ENCODE measurements at regions not wholly inside any gene's neighbourhood (a gene's known extent, or its start where the extent isn't known, plus 50 kb on each side); places are given as distances from the start of the nearest gene placed in this dataset.
"Not testable (repeated sequence)": the region's sequence is repeated elsewhere in the genome, so short reads cannot be mapped to it uniquely, and the experiment has no call there.

DNA sequence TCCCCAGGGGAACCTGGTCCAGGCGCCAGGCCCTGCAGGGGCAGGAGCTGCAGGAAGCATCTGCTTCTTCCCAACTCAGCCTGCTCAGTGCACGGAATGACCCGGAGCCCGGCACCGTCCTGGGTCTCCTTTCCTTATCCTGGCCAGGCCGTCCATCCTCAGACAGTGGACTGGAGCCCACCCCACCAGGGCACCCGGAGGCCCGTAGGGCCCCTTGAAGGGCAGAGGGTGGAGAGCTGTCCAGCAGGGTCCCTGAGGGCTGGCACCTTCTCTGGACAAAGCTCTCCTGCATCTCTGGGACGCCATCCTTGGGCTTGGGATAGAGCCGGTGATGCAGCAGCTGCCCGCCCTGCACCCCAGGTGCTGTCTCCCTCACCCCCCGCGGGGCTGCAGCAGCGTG lies 207.9 kb downstream of the TMEM121 start:
- not testable (repeated sequence) for DNase-seq (ENCODE audit: low spot score)

DNA sequence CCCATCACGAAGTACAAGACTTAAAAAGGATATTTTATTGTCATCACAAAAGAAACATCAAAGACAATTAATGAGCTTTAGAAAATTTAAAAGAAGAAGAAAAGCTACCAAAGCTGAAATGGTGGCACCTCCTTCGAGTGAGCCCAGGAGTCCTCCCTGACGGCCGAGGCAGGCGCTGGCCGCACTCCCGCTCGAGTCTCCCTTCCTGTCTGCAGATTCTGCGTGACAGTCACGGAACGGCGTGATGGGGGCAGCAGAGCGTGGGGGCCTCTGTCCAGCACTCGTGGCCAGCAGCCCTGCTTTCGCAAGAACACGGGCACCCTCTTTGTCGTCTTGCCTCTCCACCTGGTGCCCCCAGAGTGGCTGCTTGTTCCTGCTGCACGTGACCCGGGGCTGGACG lies 209.9 kb downstream of the TMEM121 start:
- not testable (repeated sequence) for DNase-seq (ENCODE audit: low spot score)

DNA sequence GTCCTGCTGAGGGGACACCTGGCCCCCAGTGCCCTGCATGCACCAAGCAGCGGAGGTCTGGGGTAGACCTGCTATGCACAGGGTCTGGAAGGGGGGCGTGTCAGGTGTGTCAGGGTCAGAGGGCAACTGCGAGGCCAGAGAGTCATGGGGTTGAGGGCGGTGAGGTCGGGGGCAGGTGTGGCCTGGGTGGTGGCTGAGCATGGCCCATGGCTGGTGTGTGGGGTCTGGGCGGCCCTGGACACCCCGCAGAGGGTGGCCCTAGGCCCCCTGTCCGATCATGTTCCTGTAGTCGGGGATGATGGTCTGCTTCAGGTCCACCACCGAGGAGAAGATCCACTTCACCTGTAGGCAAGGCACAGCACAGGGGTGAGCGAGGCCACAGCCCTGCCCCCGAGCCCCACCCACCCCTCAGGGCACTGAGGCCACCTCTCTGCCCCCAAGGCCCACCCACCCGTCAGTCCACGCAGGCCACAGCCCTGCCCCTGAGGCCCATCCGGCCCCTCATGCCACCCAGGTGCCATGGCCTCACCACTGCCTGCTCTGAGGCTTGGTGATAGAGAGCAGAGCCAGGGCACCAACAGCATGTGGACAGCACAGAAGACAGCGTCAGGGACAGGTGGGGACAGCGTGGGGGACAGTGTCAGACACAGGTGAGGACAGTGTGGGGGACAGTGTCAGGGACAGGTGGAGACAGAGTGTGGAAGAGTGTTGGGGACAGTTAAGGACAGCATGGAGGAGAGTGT lies 211.3 kb downstream of the TMEM121 start:
- DNase-seq (ENCODE audit: low spot score), result no peak

DNA sequence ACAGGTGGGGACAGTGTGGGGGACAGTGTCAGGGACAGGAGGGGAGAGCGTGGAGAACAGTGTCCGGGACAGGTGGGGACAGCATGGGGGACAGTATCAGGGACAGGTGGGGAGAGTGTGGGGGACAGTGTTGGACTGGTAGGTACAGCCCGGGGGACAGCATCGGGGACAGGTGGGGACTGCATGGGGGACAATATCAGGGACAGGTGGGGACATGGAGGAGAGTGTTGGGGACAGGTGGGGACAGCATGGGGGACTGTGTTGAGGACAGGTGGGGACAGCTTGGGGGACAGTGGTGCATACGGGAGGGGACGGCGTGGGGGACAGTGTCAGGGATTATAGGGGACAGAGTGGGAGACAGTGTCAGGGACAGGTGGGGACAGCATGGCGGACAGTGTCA lies 212.3 kb downstream of the TMEM121 start:
- DNase-seq (ENCODE audit: low spot score), result no peak

DNA sequence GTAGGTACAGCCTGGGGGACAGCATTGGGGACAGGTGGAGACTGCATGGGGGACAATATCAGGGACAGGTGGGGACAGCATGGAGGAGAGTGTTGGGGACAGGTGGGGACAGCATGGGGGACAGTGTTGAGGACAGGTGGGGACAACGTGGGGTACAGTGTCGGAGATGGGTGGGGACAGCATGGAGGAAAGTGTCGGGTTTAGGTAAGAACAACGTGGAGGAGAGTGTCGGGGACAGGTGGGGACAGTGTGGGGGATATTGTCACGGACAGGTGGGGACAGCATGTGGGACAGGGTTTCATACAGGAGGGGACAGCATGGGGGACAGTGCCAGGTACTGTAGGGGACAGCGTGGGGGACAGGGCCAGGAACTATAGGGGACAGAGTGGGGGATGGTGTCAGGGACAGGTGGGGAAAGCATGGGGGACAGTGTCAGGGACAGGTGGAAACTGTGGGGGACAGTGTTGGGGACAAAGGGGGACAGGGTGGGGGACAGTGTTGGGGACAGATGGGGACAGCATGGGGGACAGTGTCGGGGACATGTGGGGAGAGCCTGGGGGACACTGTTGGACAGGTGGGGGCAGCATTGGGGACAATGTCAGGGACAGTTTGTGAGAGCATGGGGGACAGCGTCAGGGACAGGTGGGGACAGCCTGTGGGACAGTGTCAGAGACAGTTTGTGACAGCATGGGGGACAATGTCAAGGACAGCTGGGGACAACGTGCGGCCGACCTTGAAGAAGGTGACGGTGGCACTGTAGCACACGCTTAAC lies 213.1 kb downstream of the TMEM121 start:
- DNase-seq (ENCODE audit: low spot score), result no peak

DNA sequence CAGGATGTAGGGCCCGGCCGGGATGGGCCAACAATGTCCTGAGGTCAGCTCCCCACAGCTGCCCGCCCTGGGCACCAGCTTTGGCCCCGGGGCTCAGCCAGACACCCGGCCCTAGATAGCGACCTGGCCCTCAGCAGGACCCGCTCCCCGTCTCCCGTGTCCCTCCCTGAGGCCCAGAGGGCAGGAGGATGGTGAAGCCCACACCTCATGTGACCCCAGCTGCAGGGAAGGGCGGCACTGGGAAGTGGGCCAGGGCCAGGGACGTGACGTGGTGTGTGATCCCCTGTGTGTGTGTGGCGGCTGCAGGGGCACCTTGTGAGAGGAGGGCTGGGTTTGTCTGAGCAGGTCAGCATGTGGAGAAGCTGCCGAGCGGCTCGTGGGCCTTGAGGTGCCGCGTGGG lies 213.9 kb downstream of the TMEM121 start:
- not testable (repeated sequence) for DNase-seq (ENCODE audit: low spot score)

DNA sequence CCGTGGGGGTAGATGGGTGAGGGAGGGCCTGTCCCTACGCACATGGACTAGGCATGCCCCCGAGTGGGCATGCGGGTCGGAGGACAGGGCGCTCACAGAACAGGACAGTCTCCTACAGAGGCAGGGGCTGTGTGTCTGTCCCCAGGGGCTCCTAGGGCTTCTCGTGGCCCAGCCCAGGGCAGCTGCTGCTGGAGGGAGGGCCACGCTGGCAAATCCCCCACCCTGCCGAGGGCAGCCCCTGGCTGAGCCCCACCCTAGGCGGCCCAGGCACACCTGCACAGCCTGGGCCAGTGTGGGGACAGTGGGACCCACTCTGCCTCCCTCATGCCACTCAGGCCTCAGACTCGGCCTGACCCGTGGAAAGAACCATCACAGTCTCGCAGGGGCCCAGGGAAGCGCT lies 214.6 kb downstream of the TMEM121 start:
- not testable (repeated sequence) for DNase-seq (ENCODE audit: low spot score)

DNA sequence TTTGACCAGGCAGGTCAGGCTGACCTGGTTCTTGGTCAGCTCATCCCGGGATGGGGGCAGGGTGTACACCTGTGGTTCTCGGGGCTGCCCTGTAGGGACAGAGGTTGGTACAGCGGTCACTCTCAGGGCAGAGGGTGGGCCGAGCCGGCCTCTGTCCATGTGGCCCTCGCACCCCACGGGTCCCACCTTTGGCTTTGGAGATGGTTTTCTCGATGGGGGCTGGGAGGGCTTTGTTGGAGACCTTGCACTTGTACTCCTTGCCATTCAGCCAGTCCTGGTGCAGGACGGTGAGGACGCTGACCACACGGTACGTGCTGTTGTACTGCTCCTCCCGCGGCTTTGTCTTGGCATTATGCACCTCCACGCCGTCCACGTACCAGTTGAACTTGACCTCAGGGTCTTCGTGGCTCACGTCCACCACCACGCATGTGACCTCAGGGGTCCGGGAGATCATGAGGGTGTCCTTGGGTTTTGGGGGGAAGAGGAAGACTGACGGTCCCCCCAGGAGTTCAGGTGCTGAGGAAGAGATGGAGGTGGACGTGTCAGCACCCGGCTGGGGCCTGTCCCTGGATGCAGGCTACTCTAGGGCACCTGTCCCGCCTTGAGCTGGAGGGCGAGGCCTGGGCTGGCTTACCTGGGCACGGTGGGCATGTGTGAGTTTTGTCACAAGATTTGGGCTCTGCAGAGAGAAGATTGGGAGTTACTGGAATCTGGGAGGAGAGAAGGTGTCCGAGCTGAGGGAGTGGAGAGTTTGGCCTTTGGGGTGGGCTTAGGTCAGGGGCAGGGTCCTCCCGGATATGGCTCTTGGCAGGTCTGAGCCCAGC lies 215.5 kb downstream of the TMEM121 start:
- not testable (repeated sequence) for DNase-seq (ENCODE audit: low spot score)

DNA sequence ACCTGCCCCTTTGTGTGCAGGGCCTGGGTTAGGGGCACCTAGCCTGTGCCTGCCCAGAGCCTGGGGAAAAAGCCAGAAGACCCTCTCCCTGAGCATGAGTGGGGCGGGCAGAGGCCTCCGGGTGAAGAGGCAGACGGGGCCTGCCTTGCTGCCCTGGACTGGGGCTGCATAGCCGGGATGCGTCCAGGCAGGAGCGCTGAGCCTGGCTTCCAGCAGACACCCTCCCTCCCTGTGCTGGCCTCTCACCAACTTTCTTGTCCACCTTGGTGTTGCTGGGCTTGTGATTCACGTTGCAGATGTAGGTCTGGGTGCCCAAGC lies 216.1 kb downstream of the TMEM121 start:
- no peak for DNase-seq (ENCODE audit: low spot score)

DNA sequence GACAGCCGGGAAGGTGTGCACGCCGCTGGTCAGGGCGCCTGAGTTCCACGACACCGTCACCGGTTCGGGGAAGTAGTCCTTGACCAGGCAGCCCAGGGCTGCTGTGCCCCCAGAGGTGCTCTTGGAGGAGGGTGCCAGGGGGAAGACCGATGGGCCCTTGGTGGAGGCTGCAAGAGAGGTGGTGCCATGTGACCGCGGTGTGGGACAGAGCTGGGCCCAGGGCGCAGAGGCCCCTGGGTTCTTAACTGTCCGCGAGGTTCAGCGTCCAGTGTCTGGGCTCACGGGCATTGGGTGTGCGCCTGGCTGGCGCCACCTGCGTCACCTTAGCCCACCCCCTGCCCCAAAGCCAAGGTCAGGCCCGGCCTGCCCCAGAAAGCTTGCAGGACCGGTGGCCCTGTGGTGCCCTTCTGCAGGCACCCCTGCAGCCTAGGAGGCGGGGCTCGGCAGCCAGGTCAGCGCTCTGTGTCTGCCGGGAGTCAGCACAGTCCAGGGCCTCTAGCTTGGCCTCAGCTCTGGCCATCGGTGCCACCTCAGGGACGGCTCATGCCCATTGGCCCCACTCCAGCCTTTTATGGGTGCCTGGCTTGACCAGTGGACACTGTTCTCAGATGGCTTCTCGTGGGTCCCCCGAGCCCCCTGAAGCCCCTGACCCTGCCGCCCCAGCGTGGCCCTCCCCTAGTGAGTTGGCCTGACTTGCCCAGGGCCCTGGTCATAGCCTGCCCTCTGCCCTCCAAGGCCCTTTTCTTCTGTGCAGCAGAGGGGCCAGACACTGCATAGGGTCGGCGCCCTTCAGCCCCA lies 216.7 kb downstream of the TMEM121 start:
- not testable (repeated sequence) for DNase-seq (ENCODE audit: low spot score)

DNA sequence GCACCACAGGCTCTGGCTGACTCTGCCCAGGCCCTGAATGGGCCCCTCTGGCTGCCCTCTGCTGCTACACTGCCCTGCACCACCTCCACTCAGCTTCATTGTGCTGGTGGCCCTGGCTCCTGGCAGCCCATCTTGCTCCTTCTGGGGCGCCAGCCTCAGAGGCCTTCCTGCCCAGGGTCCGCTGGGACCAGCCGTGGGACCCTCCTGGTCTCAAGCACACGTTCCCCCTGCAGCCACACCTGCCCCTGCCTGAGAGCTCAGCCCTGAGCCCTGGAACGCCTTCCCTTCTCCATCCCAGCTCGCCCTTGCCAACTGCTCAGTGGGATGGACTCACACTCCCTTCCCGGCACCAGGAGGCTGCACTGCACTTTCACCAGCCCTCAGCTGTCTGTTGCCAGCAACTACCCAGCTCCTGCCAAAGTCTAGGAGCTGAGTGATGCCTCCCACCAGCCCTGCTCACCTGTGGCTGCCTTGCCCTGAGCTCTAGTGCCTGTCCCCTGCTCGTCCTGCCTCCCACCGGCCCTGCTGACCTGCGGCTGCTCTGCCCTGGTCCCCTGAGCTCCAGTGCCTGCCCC lies 217.9 kb downstream of the TMEM121 start:
- DNase-seq (ENCODE audit: low spot score), result not testable (repeated sequence)

DNA sequence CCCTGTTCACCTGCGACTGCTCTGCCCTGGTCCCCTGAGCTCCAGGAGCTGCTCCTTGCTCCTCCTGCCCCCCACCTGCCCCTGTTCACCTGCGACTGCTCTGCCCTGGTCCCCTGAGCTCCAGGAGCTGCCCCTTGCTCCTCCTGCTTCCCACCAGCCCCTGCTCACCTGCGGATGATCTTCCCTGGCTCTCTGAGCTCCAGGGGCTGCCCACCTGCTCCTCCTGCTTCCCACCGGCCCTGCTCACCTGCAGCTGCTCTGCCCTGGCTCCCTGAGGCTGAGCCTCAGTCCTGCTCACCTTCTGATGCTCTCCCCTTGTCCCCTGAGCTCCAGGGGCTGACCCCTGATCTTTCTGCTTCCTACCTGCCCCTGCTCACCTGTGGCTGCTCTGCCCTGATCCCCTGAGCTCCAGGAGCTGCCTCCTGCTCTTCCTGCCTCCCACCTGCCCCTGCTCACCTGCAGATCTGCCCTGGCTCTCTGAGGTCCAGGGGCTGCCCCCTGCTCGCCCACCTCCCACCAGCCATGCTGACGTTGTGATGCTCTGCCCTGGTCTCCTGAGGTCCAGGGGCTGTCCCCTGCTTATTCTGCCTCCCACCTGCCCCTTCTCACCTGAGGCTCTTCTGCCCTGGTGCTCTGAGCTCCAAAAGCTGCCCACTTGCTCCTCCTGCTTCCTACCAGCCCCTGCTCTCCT lies 219.2 kb downstream of the TMEM121 start:
- DNase-seq (ENCODE audit: low spot score), result no peak

DNA sequence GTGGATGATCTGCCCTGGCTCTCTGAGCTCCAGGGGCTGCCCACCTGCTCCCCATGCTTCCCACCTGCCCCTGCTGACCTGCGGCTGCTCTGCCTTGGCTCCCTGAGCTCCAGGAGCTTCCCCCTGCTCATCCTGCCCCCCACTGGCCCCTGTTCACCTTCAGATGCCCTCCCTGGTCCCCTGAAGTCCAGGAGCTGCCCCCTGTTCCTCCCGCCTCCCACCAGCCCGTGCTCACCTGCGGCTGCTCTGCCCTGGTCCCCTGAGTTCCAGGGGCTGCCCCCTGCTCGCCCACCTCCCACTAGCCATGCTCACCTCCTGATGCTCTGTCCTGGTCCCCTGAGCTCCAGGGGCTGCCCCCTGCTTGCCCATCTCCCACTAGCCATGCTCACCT lies 219.7 kb downstream of the TMEM121 start:
- DNase-seq (ENCODE audit: low spot score), result no peak

DNA sequence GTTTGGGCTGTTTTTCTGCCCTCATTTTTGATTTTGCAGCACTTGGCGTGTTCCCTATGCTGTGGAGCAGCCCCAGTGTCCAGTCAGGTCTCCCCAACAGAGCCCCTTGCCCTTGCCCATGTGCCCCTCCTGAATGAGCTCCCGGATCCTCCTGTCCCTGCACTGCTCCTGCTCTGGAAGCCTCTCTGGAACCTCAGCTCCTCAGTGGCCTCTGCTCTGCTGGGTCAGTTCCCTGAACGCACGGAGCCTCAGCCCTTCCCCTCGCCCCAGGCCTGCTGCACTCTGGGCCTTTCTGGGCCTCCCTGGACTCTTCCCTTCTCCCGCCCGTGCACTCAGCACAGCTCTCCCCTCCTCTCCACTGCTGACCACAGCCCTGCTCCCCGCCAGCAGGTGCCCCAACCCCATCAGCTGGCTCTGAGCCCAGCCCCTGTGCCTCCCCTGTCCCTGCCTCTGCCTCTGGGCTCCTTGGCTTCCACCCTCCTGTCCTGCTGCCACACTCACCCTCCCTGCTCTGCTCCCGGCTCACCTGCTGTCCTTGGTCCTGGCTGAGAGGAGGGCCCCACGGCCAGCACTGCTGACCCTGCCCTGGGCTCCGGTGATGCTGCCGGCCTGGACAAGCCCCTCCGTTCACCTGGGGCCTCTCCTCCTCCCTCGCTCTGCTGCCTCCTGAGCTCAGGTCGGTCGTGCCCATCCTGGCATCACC lies 220.6 kb downstream of the TMEM121 start:
- DNase-seq (ENCODE audit: low spot score), result not testable (repeated sequence)

DNA sequence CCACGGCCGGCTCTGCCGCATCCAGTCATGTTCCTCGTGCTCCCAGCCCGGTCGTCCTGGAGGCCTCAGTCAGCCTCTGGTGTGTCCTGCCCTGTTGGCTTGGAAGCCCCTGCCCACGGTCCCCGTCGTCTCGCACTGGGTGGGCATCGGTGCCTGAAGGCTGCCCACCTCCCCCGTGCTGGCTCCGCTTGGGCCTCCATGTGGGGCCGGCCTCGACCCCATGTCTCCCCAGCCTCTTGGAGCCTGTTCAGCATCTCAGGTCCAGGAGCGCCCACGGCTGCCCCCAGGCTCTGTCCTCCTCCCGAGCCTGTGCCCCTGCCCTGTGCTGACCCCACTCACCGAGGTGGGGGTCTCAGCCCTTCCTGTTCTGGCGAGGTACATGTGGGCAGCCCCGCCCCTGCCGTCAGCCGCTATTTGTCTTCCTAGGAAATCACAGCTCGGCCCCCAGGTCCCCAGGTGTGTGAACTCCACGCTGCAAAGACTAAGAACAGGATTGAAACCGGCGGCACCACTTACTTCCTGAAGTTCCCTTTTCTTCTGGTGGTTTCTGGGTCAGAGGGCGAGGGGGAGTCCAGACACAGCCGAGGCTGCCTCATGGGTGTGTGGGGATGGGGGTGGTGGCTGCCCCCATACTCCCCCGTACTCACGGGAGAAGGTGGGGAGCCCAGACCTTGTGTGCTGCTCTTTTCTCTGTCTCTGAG lies 221.3 kb downstream of the TMEM121 start:
- not testable (repeated sequence) for DNase-seq (ENCODE audit: low spot score)

DNA sequence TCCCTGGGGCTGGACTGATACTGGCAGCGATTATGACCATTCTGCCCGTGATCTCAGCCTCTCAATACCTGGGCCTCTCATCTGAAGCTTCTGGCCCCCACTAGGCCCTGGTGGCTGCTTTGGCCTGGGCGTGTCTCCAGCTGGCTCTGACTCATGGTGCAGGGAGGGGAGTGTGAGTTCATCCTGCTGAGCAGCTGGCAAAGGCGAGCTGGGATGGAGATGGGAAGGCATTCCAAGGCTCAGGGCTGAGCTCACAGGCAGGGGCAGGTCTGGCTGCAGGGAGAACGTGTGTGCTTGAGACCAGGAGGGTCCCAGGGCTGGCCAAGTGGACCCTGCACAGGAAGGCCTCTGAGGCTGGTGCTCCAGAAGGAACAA lies 221.8 kb downstream of the TMEM121 start:
- DNase-seq (ENCODE audit: low spot score), result no peak

DNA sequence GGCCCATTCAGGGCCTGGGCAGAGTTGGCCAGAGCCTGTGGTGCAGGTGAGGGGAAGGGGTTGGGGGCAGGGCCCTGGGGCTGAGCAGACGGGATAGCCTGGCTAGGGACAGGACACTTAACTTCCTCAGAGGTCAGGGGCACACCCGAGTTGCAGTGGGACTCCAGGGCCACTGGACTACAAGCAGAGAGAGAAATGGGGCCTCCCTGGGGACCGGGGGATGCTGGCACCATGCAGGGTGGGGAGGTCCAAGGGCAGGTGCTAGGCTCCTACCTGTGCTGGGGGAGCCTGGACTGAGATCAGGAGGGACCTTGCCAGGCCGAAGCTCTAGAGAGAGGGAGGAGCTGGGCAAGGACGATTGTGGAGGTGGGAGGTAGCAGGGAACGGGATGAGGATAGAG lies 222.3 kb downstream of the TMEM121 start:
- not testable (repeated sequence) for DNase-seq (ENCODE audit: low spot score)

DNA sequence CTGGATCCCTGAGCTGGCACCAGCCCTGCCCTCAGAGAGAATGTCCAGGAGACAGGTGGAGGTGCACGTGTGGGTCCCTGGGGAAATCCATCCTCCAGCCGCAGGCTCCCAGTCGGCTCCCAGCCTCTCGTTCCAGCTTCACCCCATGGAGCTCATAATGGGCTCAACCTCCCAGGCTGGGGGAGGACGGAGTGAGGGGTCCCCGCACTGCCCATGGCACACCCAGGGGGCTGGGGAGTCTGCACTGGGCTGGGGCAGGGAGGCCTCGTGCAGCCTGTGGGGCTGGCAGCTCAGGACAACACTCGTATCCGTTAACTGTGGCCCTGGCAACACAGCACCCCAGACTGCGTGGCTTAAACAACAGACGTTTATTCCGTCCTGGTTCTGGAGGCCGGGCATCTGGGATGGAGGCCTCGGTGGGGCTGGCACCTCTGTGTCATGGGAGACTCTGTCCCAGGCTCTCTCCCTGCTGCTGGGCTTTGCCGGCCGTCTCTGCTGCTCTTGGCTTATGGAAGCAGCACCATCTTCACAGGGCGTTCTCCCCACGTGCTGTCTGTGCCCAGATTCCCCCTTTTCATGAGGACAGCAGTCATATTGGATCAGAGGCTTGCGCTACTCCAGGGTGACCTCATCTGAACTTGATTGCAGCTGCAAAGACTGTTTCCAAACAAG lies 223.6 kb downstream of the TMEM121 start:
- DNase-seq (ENCODE audit: low spot score), result not testable (repeated sequence)

DNA sequence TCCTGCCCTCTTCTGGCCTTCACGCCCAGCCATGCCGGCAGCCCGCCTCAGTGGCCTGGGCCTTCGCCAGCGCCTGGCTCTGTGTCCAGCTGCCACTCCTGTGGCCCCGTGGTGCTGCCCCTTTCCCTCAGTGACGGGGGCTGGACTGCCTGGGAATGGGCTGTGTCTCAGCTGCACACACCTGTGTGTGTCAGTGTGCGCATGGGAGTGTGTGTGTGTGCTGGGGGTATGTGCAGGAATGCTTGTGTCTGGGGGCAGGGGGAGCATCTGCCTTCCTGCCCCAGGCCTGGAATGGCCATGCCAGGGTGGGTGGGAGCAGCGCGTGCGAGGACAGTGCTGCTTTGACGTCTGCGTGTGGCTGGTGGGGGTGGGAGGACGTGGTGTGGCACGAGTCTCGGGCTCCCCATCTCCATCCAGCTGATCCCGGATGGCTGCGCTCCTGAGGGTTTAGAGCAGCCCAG lies 224.9 kb downstream of the TMEM121 start:
- not testable (repeated sequence) for DNase-seq (ENCODE audit: low spot score)
